ENCODE measurements at regions not wholly inside any gene's neighbourhood (a gene's known extent, or its start where the extent isn't known, plus 50 kb on each side); places are given as distances from the start of the nearest gene placed in this dataset.

DNA sequence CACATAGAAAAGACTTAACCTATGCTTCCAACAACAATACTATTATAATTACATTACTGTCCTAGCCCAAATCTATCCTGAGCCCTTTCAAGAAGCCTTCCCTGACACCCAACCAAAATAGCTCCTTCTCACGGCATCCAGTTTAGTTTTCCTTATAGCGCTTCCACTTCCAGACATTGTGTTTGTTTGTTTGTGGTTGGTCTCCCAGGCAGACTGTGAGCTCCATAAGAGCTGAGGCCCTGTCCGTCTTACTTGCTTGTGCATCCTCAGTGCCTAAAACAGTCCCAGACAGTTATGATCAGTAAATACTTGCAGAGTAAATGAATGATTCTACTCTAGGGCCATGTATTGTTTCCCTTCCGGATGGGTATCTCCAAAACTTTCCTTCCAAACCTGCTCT, 68.1 kb upstream of the STARD13 start:
- TF ChIP-seq, protein P1, sequence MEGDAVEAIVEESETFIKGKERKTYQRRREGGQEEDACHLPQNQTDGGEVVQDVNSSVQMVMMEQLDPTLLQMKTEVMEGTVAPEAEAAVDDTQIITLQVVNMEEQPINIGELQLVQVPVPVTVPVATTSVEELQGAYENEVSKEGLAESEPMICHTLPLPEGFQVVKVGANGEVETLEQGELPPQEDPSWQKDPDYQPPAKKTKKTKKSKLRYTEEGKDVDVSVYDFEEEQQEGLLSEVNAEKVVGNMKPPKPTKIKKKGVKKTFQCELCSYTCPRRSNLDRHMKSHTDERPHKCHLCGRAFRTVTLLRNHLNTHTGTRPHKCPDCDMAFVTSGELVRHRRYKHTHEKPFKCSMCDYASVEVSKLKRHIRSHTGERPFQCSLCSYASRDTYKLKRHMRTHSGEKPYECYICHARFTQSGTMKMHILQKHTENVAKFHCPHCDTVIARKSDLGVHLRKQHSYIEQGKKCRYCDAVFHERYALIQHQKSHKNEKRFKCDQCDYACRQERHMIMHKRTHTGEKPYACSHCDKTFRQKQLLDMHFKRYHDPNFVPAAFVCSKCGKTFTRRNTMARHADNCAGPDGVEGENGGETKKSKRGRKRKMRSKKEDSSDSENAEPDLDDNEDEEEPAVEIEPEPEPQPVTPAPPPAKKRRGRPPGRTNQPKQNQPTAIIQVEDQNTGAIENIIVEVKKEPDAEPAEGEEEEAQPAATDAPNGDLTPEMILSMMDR (IDR thresholded peaks at IDR 0.05; ENCODE audit: low read length) = no peak
- TF ChIP-seq EZH2 (optimal IDR thresholded peaks at IDR 0.05; ENCODE audit: low read depth, low read length) = no peak
